ENCODE measurements at regions not wholly inside any gene's neighbourhood (a gene's known extent, or its start where the extent isn't known, plus 50 kb on each side); places are given as distances from the start of the nearest gene placed in this dataset.

- no peak for ATAC-seq (ENCODE audit: insufficient read depth, low read depth)
- H3K27me3 ChIP-seq (ENCODE audit: insufficient read depth, low read length, poor library complexity), result no peaks in the 10 kb centered on the region
Measured at GRCh38 chr11:113595810-113596594, 110.1 kb downstream of the TMPRSS5 start.

GRCh38 chr11:113593698-113594308 is 112.3 kb downstream of the TMPRSS5 start:
- Histone ChIP-seq H3K9me3 (ENCODE audit: insufficient read depth, low read length, severe bottlenecking) (no peaks in the 10 kb centered on the region), H4K20me1 (ENCODE audit: insufficient read depth, low read length) (no peaks in the 10 kb centered on the region), H3K4me1 (ENCODE audit: insufficient read depth, low read length) (no peaks in the 10 kb centered on the region), H3K4me3 (ENCODE audit: low read depth in 1 of 2, low read length in 2 of 2) (no peak overlapping the region), H3K27ac (ENCODE audit: low read length) (no peak overlapping the region), H3K79me2 (ENCODE audit: insufficient read depth, low read length) (no peaks in the 10 kb centered on the region), H3K4me2 (ENCODE audit: insufficient read depth, low read length) (no peak overlapping the region), H3K9ac (ENCODE audit: low read depth, low read length) (no peak overlapping the region), H2AFZ (ENCODE audit: low read depth, low read length) (no peak overlapping the region), H3K27me3 (ENCODE audit: insufficient read depth, low read length, poor library complexity) (no peaks in the 10 kb centered on the region), H3K36me3 (ENCODE audit: insufficient read depth, low read length) (no peaks in the 10 kb centered on the region)
- no peak for DNase-seq
- no peak for TF ChIP-seq CTCF (IDR thresholded peaks at IDR 0.05; ENCODE audit: borderline replicate concordance, extremely low read depth, low read length, poor library complexity, severe bottlenecking)
- TF ChIP-seq EZH2 (IDR thresholded peaks at IDR 0.05; ENCODE audit: borderline replicate concordance, low read depth, low read length, severe bottlenecking), result no peak
- ATAC-seq (ENCODE audit: insufficient read depth, low read depth), result no peak

More at GRCh38 chr11:113595810-113596594, 110.1 kb downstream of the TMPRSS5 start:
- no peak overlapping the region for H3K4me3 ChIP-seq (ENCODE audit: low read depth in 1 of 2, low read length in 2 of 2)
- no peaks in the 10 kb centered on the region for H3K4me1 ChIP-seq (ENCODE audit: insufficient read depth, low read length)
- no peaks in the 10 kb centered on the region for H3K9me3 ChIP-seq (ENCODE audit: insufficient read depth, low read length, severe bottlenecking)
- no peaks in the 10 kb centered on the region for H3K79me2 ChIP-seq (ENCODE audit: insufficient read depth, low read length)
- H2AFZ ChIP-seq (ENCODE audit: low read depth, low read length), result no peak overlapping the region
- no peak overlapping the region for H3K9ac ChIP-seq (ENCODE audit: low read depth, low read length)
- H3K36me3 ChIP-seq (ENCODE audit: insufficient read depth, low read length), result no peaks in the 10 kb centered on the region
- no peak overlapping the region for H3K4me2 ChIP-seq (ENCODE audit: insufficient read depth, low read length)
- H3K27ac ChIP-seq (ENCODE audit: low read length), result no peak overlapping the region
- DNase-seq, result no peak
- TF ChIP-seq EZH2 (IDR thresholded peaks at IDR 0.05; ENCODE audit: borderline replicate concordance, low read depth, low read length, severe bottlenecking), result no peak
- TF ChIP-seq CTCF (IDR thresholded peaks at IDR 0.05; ENCODE audit: borderline replicate concordance, extremely low read depth, low read length, poor library complexity, severe bottlenecking), result no peak
- H4K20me1 ChIP-seq (ENCODE audit: insufficient read depth, low read length), result no peaks in the 10 kb centered on the region

- H3K27ac ChIP-seq (ENCODE audit: low read length), result no peak overlapping the region
- H3K9me3 ChIP-seq (ENCODE audit: insufficient read depth, low read length, severe bottlenecking), result no peaks in the 10 kb centered on the region
- H4K20me1 ChIP-seq (ENCODE audit: insufficient read depth, low read length), result no peaks in the 10 kb centered on the region
- no peak for DNase-seq
- no peak overlapping the region for H3K9ac ChIP-seq (ENCODE audit: low read depth, low read length)
- H3K27me3 ChIP-seq (ENCODE audit: insufficient read depth, low read length, poor library complexity), result no peaks in the 10 kb centered on the region
- H3K36me3 ChIP-seq (ENCODE audit: insufficient read depth, low read length), result no peaks in the 10 kb centered on the region
- H2AFZ ChIP-seq (ENCODE audit: low read depth, low read length), result no peak overlapping the region
- H3K4me3 ChIP-seq (ENCODE audit: low read depth in 1 of 2, low read length in 2 of 2), result no peak overlapping the region
- H3K79me2 ChIP-seq (ENCODE audit: insufficient read depth, low read length), result no peaks in the 10 kb centered on the region
- no peak for ATAC-seq (ENCODE audit: insufficient read depth, low read depth)
- TF ChIP-seq CTCF (IDR thresholded peaks at IDR 0.05; ENCODE audit: borderline replicate concordance, extremely low read depth, low read length, poor library complexity, severe bottlenecking) (no peak), EZH2 (IDR thresholded peaks at IDR 0.05; ENCODE audit: borderline replicate concordance, low read depth, low read length, severe bottlenecking) (no peak)
- H3K4me1 ChIP-seq (ENCODE audit: insufficient read depth, low read length), result no peaks in the 10 kb centered on the region
- no peak overlapping the region for H3K4me2 ChIP-seq (ENCODE audit: insufficient read depth, low read length)
Measured at GRCh38 chr11:113591117-113591516, 115.0 kb downstream of the TMPRSS5 start.

Data from DND-41 (cell line).